Kidney capillary endothelial cell (primary cell): ENCODE measurements at regions not wholly inside any gene's neighbourhood (a gene's known extent, or its start where the extent isn't known, plus 50 kb on each side); places are given as distances from the start of the nearest gene placed in this dataset.

ENCODE experiments used
- DNase-seq: peaks from one replicate; pipeline ENCODE4 v3.0.0-alpha.2; 2018; ENCODE audit warnings: low spot score

DNA sequence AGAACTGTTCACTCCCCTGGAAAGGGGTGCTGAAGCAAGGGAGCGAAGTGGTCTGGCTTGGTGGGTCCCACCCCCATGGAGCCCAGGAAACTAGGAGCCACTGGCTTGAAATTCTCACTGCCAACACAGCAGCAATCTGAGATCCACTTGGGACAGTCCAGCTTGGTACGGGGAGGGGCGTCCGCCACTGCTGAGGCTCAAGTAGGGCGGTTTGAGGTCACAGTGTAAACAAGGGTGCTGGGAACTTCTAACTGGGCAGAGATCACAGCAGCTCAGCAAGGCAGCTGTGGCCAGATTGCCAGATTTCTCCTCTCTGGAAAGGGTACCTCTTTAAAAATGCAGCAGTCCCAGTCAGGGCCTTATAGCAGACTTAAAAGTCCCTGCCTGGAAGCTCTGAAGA is 53.9 kb upstream of the GALNTL6 start:
- DNase-seq = no peak

DNA sequence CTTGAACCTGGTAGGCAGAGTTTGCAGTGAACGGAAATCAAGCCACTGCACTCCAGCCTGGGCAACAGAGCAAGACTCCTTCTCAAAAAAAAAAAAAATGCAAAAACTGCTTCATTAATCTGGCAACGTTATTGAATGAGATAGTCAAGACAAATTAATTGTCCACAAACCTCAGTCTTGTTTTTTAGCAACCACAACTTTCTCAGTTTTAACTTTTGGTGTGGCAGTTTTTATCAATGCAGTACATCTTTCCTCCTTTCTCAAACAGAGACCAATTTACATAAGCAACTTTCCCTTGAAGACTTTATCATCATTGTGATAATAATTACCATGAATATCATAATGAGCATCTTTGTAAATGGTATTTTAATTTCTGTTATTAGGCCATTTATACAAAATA is 61.7 kb upstream of the GALNTL6 start:
- DNase-seq = no peak

DNA sequence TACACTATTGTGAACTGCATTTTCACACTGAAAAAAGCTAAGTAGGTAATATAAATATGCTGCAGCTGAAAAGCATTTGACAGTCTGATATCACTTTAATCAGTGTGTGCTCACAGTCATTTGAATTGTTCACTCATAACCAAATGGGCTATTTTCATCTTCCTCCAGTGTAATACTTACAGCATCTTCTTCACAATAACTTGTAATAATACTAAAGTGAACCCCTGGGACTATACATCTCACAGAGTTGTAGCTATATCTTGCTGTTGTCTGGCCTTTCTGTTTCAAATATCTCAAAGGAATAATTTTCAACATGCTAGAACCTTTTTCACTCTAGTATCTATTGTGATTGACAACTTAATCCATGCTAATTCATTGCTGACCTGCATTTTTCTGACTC is 66.8 kb upstream of the GALNTL6 start:
- no peak for DNase-seq

DNA sequence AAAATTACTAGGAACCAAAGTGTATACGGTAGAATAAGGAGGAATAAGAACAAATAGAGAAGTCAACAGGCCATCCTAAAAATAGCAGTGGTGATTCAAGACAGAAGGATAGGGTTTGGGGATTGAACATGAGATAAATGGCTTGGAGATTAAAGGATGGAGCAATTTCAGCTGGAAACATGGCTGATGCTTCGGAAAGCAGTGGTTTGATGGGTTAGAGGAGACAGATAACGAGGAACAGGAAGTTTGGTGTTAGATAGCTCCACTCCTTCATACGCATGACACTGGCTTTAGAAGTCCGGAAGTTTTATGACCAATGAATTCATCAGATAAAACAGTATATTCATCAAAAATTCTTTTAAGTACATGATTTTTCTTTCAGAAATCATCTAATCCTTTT is 70.8 kb upstream of the GALNTL6 start:
- no peak for DNase-seq

DNA sequence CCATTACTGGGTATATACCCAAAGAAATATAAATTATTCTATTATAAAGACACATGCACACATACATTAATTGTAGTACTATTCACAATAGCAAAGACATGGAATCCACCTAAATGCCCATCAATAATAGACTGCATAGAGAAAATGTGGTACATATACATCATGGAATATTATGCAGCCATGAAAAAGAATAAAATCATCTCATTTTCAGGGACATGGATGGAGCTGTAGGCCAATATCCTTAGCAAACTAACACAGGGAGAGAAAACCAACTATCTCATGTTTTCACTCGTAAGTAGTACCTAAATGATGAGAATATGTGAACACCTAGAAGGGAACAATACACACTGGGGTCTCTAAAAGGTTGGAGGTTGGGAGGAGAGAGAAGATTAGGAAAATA is 86.0 kb upstream of the GALNTL6 start:
- no peak for DNase-seq

DNA sequence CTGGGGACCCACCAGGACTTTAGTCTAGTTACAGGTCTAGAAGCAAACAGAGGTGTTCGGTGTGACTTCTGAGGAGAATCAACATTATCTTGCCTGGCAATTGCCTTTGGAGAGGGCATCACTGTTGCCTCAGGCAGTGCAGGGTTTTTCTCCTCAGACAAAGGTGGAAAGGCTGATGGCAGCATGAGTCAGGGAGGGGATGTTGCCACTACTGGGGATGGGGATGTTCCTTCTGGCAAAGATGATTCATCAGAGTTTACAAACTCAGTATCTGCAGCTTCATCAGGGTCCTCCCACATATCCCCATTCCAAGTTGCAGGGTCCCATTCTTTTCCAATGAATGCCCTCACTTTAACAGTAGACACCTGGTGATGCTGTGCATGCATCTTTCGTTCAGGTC is 91.3 kb upstream of the GALNTL6 start:
- DNase-seq = no peak

DNA sequence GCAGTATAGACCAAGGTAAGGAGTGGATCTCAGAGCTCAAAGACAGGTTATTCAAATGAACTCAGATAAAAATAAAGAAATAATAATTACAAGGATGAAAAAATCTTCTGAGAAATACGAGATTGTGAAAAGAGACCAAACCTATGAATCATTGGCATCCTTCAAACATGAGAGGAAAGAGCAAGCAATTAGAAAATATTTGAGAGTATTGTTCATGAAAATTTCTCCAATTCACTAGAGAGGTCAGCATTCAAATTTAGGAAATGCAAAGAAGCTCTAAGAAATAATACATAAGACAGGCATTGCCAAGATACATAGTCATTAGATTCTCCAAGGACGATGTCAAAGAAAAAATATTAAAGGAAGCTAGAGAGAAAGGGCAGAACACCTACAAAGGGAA is 93.5 kb upstream of the GALNTL6 start:
- no peak for DNase-seq

DNA sequence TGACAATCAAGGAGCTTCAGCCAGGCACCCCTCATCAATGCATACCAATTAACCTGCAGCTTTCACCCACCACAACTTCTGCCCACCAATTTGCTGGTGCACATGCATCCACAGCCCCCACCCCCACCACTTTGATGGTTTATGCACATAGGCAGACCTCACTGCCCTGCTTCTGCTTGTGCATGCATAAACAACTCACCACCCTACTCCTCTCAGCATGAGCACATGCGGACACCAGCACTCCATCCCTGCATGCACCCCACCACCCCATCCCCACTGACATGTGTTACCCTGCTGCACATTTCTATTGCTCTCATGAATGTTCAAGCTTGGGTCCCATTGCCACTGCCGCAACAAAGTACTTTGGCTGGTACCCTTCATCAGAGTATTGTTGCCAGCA is 94.5 kb upstream of the GALNTL6 start:
- DNase-seq = no peak

DNA sequence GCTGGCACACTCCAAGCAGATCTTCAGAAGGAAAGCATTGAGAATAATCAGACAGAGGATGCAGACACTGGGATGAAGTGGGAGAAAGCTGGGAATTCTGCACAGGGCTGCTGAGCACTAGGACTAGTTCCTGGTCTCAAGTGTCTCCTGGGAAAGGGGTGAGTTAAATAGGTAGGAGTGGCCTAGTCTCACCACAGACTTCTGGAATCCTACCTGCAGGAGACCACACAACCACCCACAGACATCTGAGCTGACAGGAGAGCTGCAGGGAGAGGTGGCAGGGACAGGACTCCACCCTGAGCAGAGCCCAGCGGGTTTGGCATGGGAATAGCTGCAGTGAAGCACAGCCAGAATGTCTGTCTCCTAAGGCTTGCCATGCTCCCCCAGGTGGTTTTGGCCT is 95.1 kb upstream of the GALNTL6 start:
- no peak for DNase-seq

DNA sequence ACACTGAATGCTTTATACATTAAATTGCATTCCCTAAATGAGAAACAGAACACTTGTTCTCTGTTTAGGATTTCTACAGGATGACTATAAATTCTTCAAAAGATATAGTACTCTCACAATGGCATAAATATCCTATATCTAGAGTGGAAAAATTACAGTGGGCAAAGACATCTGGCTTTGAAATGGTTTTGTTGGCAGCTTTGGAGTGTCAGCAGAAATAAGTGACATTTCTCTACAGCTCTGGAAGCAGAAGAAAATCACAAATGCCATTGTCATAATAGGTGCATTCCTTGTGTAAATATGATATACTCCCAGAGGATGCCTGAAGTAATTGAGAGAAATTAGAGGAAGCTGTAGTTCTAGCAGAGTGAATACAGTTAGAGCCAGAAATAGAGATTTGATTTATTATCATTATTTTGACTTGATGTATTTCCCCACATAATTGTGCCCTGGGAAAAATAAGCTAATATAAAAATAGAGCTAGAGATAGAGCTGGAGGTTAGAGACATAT is 95.9 kb upstream of the GALNTL6 start:
- no peak for DNase-seq

DNA sequence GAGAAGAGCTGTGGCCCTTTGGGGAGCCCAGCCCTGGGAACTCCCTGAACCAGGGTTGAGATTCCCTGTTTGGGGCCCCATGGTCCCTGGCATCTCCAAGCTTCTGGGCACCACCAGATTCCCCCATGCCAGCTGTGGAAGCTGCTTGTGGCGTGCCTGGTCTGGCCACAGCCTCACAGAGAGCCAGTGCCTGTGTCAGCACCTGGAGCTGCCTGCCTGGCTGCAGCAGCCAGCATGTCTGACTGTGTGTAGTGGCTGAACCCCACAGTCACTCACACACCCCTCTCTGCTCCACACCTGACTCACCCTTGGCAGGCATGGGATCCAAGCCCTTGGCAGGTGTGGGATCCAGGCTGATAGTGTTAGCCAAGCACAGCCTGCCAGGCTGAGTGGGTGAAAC is 97.2 kb upstream of the GALNTL6 start:
- no peak for DNase-seq

DNA sequence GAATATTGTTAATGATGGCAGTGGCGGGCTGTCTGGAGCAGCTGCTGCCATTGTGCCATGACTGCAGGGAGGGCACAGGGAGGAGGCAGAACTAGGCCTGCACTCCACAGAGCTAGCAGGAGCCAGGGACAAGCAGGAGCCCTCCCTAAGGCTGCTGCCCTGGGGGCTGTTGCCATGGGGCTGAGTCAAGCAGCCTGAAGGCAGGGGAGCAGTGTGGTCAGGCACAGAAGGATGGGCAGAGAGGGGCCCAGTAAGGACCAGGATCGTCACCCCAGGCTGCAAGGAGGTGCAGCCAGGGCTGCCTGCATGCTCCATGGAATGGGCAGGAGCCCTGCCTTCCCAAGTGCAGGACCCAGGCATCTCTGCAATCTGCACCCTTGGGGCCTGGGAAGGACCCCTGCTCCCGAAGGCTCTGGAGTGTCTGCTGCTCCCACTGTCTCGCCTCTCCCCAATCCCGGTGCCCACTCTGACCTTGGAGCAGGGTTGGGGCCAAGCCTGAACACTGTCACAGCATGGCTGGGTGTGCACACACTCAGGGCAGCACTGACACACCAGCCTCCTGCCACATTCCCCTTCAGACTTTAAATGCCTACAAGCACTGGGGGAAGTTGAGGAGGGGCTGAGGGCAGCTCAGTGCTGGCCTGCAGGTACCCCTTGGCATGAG is 98.3 kb upstream of the GALNTL6 start:
- DNase-seq = no peak

DNA sequence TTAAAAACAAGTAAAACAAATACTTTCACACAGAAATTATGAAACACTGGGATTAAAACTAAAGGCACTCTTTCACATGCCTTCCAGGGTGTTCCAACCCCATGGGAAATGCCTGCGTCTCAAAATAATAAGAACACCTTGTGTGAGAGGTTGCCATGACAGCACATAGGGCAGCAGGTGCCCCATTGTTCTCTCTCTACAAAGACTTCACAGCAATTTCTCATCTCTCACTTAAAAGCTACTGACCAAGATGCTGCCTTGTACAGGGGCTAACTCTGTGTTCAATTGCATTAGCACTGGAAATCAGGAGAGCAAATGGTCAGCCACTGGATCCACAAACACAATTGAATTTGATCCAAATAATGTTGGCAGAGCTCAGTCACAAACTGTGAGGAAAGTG is 102.5 kb upstream of the GALNTL6 start:
- no peak for DNase-seq

DNA sequence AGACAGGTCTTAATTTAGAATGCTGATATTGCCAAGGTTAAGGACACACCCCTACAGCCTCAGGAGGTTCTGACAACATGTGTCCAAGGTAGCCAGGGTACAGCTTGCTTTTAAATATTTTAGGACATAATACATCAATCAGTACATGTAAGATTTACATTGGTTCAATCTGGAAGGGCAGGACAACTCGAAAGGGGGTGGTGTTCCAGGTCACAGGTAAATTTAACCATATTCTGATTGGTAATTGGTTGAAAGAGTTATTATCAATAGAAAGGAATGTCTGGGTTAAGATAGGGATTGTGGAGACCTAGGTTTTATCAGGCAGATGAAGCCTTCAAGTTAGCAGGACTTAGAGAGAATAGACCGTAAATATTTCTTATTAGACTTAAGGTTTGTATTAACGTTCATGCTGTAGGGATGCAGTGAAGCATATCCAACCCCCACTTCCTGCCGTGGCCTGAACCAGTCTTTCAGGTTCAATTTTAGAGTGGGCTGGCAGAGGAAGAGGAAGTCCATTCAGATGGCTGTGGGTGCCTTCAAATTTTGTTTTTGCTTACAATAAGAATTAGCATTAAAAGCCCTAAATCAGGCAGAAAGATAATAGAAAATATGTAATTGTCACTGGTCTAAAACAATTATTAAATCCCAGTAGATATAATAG is 136.5 kb upstream of the GALNTL6 start:
- DNase-seq = no peak

DNA sequence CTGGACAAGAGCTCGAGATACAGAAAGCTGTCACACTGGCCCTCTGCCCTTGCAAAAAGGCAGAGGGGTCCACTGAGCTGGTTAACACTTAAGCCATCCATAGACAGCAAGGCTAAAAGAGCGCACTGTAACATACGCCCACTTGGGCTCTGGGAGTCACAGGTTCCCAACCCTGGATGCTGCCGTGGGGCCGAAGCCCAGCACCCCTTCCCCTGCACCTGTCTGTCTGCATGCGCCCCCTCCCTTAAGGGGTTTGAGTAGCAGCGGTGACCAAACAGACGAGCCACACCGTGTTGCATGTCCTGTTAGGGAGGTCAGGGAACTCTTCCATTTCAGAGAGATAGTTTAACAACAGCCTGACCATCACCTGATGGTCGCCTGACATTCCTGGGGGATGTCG is 138.4 kb upstream of the GALNTL6 start:
- no peak for DNase-seq

DNA sequence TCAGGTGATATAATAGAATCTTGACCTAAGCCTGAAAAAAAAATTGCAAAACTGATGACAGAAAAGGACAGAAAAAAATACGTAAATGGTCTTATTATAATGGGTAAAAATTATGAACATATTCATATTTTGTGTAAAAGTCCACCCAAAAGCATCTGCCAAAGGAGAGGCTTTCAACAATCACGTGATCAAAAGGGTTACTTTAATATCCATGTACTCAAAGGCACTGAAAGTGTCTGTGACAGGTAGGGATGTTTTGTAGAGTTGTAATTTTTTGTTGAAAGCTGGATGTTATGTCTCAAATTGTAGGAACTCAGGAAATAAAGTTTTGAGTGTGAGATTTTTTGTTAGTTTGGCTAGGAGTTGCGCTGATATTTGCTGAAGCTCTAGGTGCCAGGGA is 144.8 kb upstream of the GALNTL6 start:
- no peak for DNase-seq

DNA sequence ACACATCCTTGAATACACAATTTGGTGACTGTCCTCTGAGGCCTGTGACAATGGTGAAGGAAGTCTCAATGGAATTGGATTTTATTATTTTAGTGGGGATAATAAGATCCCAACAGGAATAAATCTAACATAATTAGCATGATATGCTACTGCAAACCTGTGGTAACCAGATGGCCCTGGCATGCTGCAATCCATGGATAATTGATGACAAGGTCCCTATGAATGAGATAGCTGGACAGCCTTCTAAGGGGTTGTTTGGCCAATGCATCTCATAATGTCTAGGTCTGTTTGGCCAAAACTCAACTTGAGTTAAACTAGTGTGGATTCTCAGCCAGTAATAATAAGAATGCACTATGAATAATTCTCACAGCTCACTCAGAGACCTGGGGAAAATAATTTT is 145.3 kb upstream of the GALNTL6 start:
- no peak for DNase-seq

DNA sequence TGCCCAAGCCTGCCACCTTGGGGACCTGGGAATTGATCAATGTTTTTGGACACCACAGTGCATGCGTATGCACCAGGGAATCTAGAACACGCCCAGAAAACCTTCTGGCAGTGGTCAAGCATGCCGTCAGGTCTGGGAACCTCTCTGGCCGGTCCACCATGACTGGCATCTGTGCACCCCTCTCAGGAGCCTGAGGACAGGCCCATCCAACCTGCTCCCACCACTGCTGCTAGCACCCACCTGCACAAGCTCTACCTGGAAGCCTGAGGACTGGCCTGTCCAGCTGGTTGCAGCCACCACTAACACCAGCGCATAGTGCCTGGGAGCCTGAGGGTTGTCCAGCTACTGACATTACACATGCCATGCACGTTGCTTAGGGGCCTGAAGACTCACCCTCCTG is 162.1 kb upstream of the GALNTL6 start:
- no peak for DNase-seq

DNA sequence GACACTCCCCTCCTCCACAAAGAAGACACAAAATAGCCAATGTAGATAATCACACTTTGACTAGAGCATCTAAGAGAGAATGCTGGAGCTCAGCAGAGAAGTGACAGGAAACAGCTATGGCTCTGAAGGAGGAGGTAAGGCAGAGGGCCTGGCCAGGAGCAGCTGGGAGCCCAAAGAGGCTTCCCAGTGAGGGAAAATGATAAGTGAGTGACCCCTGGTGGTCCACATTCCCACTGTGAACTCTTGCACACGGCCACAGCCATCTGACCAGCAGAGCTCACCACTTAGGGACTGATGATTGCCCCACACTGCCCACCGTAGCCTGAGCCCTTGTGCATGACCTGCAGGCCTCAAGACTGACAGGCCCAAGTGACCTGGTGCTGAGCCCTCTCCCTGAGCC is 162.7 kb upstream of the GALNTL6 start:
- no peak for DNase-seq

DNA sequence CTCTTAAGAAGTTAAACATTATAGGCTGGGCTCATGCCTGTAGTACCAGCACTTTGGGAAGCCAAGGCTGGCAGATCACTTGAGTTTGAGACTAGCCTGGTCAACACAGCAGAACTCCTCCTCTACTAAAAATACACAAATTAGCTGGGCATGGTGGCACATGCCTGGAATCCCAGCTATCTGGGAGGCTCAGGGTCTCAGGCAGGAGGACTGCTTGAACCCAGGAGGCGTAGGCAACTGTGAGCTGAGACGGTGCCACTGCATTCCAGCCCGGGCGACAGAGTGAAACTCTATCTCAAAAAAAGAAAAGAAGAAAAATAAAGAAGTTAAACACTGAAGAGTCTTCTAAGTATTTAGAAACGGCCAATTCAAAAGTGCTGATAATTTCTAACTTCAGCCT is 164.3 kb upstream of the GALNTL6 start:
- no peak for DNase-seq

DNA sequence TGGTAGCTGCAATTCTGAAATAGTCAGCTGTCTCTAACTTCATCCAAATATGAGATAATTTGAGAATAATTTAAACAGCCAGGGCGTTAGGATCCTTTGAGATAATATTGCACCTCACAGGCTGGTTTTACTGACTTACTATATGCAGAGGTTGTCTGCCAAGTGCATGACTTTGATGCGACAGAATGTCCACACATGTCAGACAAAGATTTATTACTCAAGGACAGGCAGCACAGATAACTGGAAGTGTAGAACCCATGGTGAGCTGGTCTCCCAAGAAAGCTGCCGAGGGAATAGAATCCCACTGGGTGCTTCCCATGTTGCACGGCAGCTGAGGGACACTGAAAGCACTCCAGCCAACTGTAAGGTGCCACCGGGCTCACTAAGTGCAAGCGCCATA is 166.2 kb upstream of the GALNTL6 start:
- DNase-seq = no peak

DNA sequence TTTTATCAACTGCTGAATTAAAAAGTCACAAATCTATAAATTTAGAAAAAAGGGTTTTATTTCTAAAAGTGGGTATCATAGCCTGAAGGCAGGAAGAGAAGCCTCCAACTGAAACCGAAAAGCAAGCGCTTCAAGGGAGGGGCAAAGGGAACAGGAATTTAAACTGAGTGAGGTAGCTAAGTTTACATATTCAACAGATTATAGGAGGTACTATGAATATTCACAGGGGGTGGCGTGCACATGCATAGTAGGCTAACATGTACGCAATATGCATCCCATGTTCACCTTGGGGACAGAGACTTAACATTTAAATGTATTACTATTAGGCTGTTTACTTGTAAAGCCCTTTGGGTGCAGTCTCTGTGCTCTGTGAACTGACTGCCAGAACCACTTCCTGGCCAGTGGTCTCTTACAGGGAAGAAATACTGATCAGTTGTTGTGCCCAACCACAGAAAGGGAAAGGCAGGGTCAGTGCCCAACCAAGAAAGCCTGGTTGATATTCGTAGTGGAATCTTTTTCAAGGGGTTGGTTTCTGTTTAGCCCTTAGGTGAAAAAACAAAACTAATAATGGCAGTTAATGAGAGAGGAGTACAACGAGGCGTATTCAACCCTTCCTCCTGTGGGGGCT is 168.7 kb upstream of the GALNTL6 start:
- no peak for DNase-seq

DNA sequence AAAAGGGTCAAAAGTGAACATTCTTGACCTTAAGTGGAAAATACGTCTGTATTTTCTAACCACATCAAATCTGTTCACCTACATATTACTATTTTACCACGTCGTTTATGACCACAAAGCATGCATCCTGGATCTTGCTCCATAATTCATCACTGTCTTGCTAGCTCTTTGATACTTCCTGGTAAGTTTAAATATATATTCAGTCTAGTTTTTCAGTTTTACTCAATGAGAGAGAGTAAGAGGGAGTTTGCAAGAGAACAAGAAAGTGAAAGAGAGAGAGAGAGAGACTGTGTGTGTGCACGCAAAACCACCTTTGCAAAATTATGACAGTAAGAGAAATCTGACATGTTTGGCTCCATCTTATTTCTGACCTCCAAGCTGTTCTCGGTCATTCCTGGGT is 173.7 kb upstream of the GALNTL6 start:
- no peak for DNase-seq

DNA sequence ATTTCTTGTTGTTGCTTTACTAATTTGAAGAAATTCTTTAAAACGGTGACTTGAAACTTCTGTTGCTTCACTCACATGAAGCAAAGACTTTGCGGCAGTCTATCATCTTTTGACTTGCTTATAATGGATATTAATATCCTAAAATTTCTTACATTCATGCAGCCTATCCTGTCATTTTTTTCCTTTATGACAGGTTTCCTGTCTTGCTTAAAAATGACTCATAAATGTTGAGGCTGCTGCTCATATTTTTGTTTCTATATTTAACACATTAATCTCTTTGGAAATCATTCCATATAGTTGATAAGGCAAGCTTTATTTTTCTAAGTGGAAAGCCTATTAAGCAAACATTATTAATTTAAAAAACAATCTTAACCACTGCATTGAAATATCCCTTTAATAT is 176.6 kb upstream of the GALNTL6 start:
- DNase-seq = peak; percentile 67
